Thoracic aorta (tissue), 2 donors: ENCODE measurements at regions not wholly inside any gene's neighbourhood (a gene's known extent, or its start where the extent isn't known, plus 50 kb on each side); places are given as distances from the start of the nearest gene placed in this dataset.

Experiments used
- ATAC-seq: fragments of 150-250 bp; one replicate; pipeline ENCODE4 v1.8.0; 2017; ENCODE audit warnings: low read depth; ENCODE audit not compliant: insufficient number of reproducible peaks, low FRiP score
- DNase-seq: peaks from one replicate; pipeline ENCODE4 v3.0.0-alpha.2; 2020; ENCODE audit warnings: low spot score
- H3K27ac ChIP-seq, 2 donors: fragments of 200-600 bp; sonication (generic); 1 replicate in 1 of 2; 2 replicates in 1 of 2; pipeline ENCODE4 v1.5.1; 2016; ENCODE audit warnings: mild to moderate bottlenecking in 2 of 2, moderate library complexity in 2 of 2
- H3K27me3 ChIP-seq: fragments of 200-600 bp; sonication (generic); replicated peaks from 2 replicates; pipeline ENCODE4 v1.6.0; 2016; ENCODE audit warnings: mild to moderate bottlenecking; ENCODE audit not compliant: insufficient read depth
- H3K36me3 ChIP-seq: fragments of 200-600 bp; sonication (generic); one replicate; pipeline ENCODE4 v1.5.1; 2016
- H3K4me1 ChIP-seq, 2 donors: fragments of 200-600 bp; sonication (generic); 1 replicate in 1 of 2; 2 replicates in 1 of 2; pipeline versions ENCODE4 v1.5.1 to v1.6.0; 2016; ENCODE audit warnings: low read depth in 2 of 2, mild to moderate bottlenecking in 1 of 2; ENCODE audit not compliant: control insufficient read depth in 1 of 2
- H3K4me3 ChIP-seq: fragments of 200-600 bp; sonication (generic); 2 replicates; pipeline ENCODE4 v1.5.1; 2016; ENCODE audit warnings: mild to moderate bottlenecking
- H3K9me3 ChIP-seq: fragments of 200-600 bp; sonication (generic); 2 replicates; pipeline ENCODE4 v1.5.1; 2016
- CTCF ChIP-seq: fragments of 200-600 bp; sonication (generic); IDR thresholded peaks from one replicate; pipeline ENCODE4 v1.5.1; 2019; ENCODE audit warnings: antibody characterized with exemption

- ATAC-seq (no peak), DNase-seq (no peak)
- no peak for TF ChIP-seq CTCF
- H3K9me3 ChIP-seq, result peaks cover 3% of the 10 kb centered on the region
- H3K4me1 ChIP-seq, result peaks cover 7 to 23% of the 10 kb centered on the region in 2 donors
- H3K27ac ChIP-seq, result no peak overlapping the region
- no peaks in the 10 kb centered on the region for H3K36me3 ChIP-seq
- no peaks in the 10 kb centered on the region for H3K27me3 ChIP-seq
- no peak overlapping the region for H3K4me3 ChIP-seq
These were observed 94.4 kb downstream of the DTWD1 start for GRCh38 chr15:49715211-49715610.

GRCh38 chr15:49715701-49716100 is 94.9 kb downstream of the DTWD1 start:
- Histone ChIP-seq H3K4me3 (no peak overlapping the region), H3K27ac (no peak overlapping the region), H3K9me3 (no peaks in the 10 kb centered on the region), H3K4me1 (peaks cover 7 to 23% of the 10 kb centered on the region in 2 donors), H3K36me3 (no peaks in the 10 kb centered on the region), H3K27me3 (no peaks in the 10 kb centered on the region)
- TF ChIP-seq CTCF, result no peak
- ATAC-seq (no peak), DNase-seq (no peak)

- Histone ChIP-seq H3K27ac (peak overlapping the region; percentile 46 to 77), H3K27me3 (no peaks in the 10 kb centered on the region), H3K4me1 (peaks cover 7 to 23% of the 10 kb centered on the region in 2 donors), H3K4me3 (peak overlapping the region; percentile 39), H3K9me3 (no peaks in the 10 kb centered on the region), H3K36me3 (no peaks in the 10 kb centered on the region)
- ATAC-seq, result peak; percentile 56
- no peak for DNase-seq
- no peak for TF ChIP-seq CTCF
These were observed 97.4 kb downstream of the DTWD1 start for GRCh38 chr15:49718234-49718633.

- ATAC-seq (no peak), DNase-seq (no peak)
- peak overlapping the region; percentile 46 to 77 for H3K27ac ChIP-seq
- no peaks in the 10 kb centered on the region for H3K9me3 ChIP-seq
- H3K4me3 ChIP-seq, result peak overlapping the region; percentile 39
- peaks cover 7 to 23% of the 10 kb centered on the region in 2 donors for H3K4me1 ChIP-seq
- no peaks in the 10 kb centered on the region for H3K36me3 ChIP-seq
- H3K27me3 ChIP-seq, result no peaks in the 10 kb centered on the region
- TF ChIP-seq CTCF, result no peak
These were observed 98.0 kb downstream of the DTWD1 start for GRCh38 chr15:49718846-49719245.

GRCh38 chr15:49720261-49720660 is 99.4 kb downstream of the DTWD1 start:
- no peaks in the 10 kb centered on the region for H3K36me3 ChIP-seq
- no peaks in the 10 kb centered on the region for H3K27me3 ChIP-seq
- H3K9me3 ChIP-seq, result no peaks in the 10 kb centered on the region
- no peak for ATAC-seq
- no peak for DNase-seq
- no peak overlapping the region for H3K27ac ChIP-seq
- H3K4me1 ChIP-seq, result peaks cover 7 to 23% of the 10 kb centered on the region in 2 donors
- H3K4me3 ChIP-seq, result no peak overlapping the region
- TF ChIP-seq CTCF, result no peak
